HepG2 (cell line): ENCODE measurements at regions not wholly inside any gene's neighbourhood (a gene's known extent, or its start where the extent isn't known, plus 50 kb on each side); places are given as distances from the start of the nearest gene placed in this dataset.

Experiments used
- ATAC-seq: fragments of 200-7000 bp; cut with Tn5 transposase; 3 replicates; pipeline ENCODE4 v1.9.1; 2020; ENCODE audit warnings: mild to moderate bottlenecking, moderate library complexity
- BruUV-seq: library from RNA; stranded (reverse); fragments of 400-500 nt; replicated peaks from 2 replicates; lab custom pipeline; 2021; lab: Mats Ljungman, UMichigan
- CTCF ChIA-PET: fragments of 300-600 bp; formaldehyde crosslinking; extraction: SDS; loops from one replicate; lab custom pipeline; 2021; ENCODE audit warnings: low total read pairs, inconsistent platforms, low intra/inter-chr PET ratio; lab: Yijun Ruan, JAX
- POLR2A ChIA-PET: fragments of 350-600 bp; sonication (Branson Sonifier 250); formaldehyde crosslinking; loops from one replicate; lab custom pipeline; 2020; ENCODE audit warnings: antibody characterized with exemption, inconsistent platforms; lab: Yijun Ruan, JAX
- DNase-seq: peaks from one replicate; pipeline ENCODE4 v3.0.0-alpha.2; 2015; ENCODE audit warnings: low spot score
- FAIRE-seq: peaks from 3 replicates; lab custom pipeline; 2011; peaks lifted over from hg19 to GRCh38; lab: Jason Lieb, UNC
- H2AFZ ChIP-seq: one replicate; pipeline ENCODE4 v1.6.1; 2011; ENCODE audit warnings: low read length, inconsistent platforms
- H3K27ac ChIP-seq: fragments of 300-600 bp; 3 replicates; pipeline ENCODE4 v1.8.0; 2011; ENCODE audit warnings: mixed run types, mild to moderate bottlenecking, mixed read lengths, low read length, inconsistent platforms; ENCODE audit not compliant: insufficient read depth; ENCODE audit errors: extremely low read length
- H3K27me3 ChIP-seq, 2 experiments: fragments of 200-600 bp in 1 of 2; 2 replicates in 1 of 2; 3 replicates in 1 of 2; pipeline versions ENCODE4 v1.6.0 to v1.8.0; 2011; ENCODE audit warnings: low read length in 2 of 2, mild to moderate bottlenecking in 2 of 2, moderate library complexity in 2 of 2, inconsistent platforms in 1 of 2; ENCODE audit not compliant: insufficient read depth in 2 of 2, control insufficient read depth in 1 of 2
- H3K36me3 ChIP-seq, 2 experiments: fragments of 200-600 bp in 1 of 2; replicated peaks in 1 of 2; 2 replicates in 1 of 2; 3 replicates in 1 of 2; pipeline versions ENCODE4 v1.5.1 to v1.8.0; 2011; ENCODE audit warnings: low read length in 2 of 2, inconsistent platforms in 1 of 2; ENCODE audit not compliant: insufficient read depth in 2 of 2, control insufficient read depth in 1 of 2
- H3K4me1 ChIP-seq: 2 replicates; pipeline ENCODE4 v1.5.1; 2012; ENCODE audit warnings: low read length, inconsistent platforms; ENCODE audit not compliant: insufficient read depth
- H3K4me2 ChIP-seq: 2 replicates; pipeline ENCODE4 v1.6.0; 2011; ENCODE audit warnings: low read depth, low read length, inconsistent platforms
- H3K4me3 ChIP-seq, 3 experiments: fragments of 200-600 bp in 1 of 3; sonication (generic), shearing (Covaris generic) in 1 of 3; replicated peaks in 1 of 3; 2 replicates each; pipeline ENCODE4 v1.5.1; 2011 to 2016; ENCODE audit warnings: low read length in 3 of 3, inconsistent platforms in 2 of 3, low read depth in 2 of 3, mild to moderate bottlenecking in 2 of 3, control low read depth in 1 of 3, mixed read lengths in 1 of 3; ENCODE audit not compliant: insufficient read depth in 1 of 3
- H3K79me2 ChIP-seq: one replicate; pipeline ENCODE4 v1.6.1; 2011; ENCODE audit warnings: low read length, inconsistent platforms; ENCODE audit not compliant: insufficient read depth
- H3K9ac ChIP-seq: 2 replicates; pipeline ENCODE4 v1.6.0; 2011; ENCODE audit warnings: mild to moderate bottlenecking, low read depth, low read length, inconsistent platforms; ENCODE audit not compliant: insufficient read depth
- H3K9me3 ChIP-seq: 2 replicates; pipeline ENCODE4 v1.5.1; 2012; ENCODE audit warnings: mild to moderate bottlenecking, low read length
- H4K20me1 ChIP-seq: 2 replicates; pipeline ENCODE4 v1.6.0; 2011; ENCODE audit warnings: inconsistent platforms, mild to moderate bottlenecking, low read length, moderate library complexity; ENCODE audit not compliant: insufficient read depth
- ARID3A ChIP-seq: IDR thresholded peaks from 2 replicates; pipeline ENCODE4 v1.6.1; 2012; ENCODE audit warnings: low read depth, low read length, improper control_type of control experiment
- DMTF1 ChIP-seq: sonication (generic); formaldehyde crosslinking; IDR thresholded peaks from 2 replicates; pipeline ENCODE4 v1.4.0; 2020; ENCODE audit warnings: mild to moderate bottlenecking, missing genetic modification reagents
- IKZF1 ChIP-seq: fragments of 450-650 bp; IDR thresholded peaks from 2 replicates; pipeline ENCODE4 v1.7.1; 2016
- YEATS2 ChIP-seq: sonication (generic); formaldehyde crosslinking; IDR thresholded peaks from 2 replicates; pipeline ENCODE4 v1.4.0; 2020; ENCODE audit warnings: missing genetic modification reagents, borderline replicate concordance
- ZNF704 ChIP-seq: sonication (generic); formaldehyde crosslinking; IDR thresholded peaks from 2 replicates; pipeline ENCODE4 v1.8.1; 2023; ENCODE audit warnings: mild to moderate bottlenecking, inconsistent platforms, moderate library complexity, missing genetic modification reagents, borderline replicate concordance
- WGBS: methylation state at CpG from one replicate; pipeline ENCODE4 v1.1.6; 2017; ENCODE audit warnings: low lambda C conversion rate; 5-methylcytosine and 5-hydroxymethylcytosine counted together
- in situ Hi-C: cut with HindIII; loops from 2 replicates; pipeline ENCODE4 v1.10.0; 2017; ENCODE audit warnings: low pct_unique_long_range_greater_than_20kb; ENCODE audit not compliant: extremely low pct_ligation_motif_present
- intact Hi-C: fragments of 100-400 bp; cut with micrococcal nuclease; formaldehyde crosslinking; loops from one replicate; pipeline ENCODE4 v1.10.0; 2022; ENCODE audit not compliant: unreplicated experiment

DNA sequence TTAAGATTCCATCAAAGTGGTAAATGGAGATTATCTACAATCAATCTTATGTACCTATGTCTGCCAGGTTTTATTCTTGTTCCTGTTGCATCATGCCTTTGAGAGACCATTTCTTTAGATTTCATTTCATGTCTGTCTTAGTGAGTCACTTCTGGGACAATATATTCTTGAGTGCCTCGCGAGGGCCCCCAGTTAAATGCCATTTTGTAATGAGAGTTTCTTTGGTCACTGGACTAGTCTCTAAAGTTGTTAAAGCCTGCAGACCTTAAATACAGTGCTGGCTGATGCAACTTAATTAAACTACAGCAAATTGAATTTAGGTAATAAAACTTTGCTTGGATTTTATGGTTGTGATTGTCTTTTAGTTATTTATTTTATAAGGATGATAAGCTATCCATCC, 87.2 kb upstream of the PITX2 start:
- FAIRE-seq = no peak
- DNase-seq = no peak
- no peaks in the 10 kb centered on the region for H3K36me3 ChIP-seq
- no peaks in the 10 kb centered on the region for H3K27me3 ChIP-seq
- H4K20me1 ChIP-seq = no peaks in the 10 kb centered on the region
- POLR2A ChIA-PET = no interaction called here
- no peak overlapping the region for H3K9ac ChIP-seq
- intact Hi-C loops = no loop called here
- ATAC-seq = no peak
- no peak overlapping the region for H2AFZ ChIP-seq
- BruUV-seq = no TSS peak
- H3K79me2 ChIP-seq = no peaks in the 10 kb centered on the region
- H3K4me1 ChIP-seq = no peaks in the 10 kb centered on the region
- CTCF ChIA-PET = no interaction called here
- WGBS = 0% methylated on average over 2 of the region's 2 CpGs
- in situ Hi-C loops = no loop called here
- no peak overlapping the region for H3K4me2 ChIP-seq
- TF ChIP-seq DMTF1 (no peak), ZNF704 (CRISPR knock-in tag) (no peak), ARID3A (no peak), IKZF1 (no peak), YEATS2 (CRISPR knock-in tag) (no peak)
- no peak overlapping the region for H3K27ac ChIP-seq
- no peaks in the 10 kb centered on the region for H3K9me3 ChIP-seq
- H3K4me3 ChIP-seq = no peak overlapping the region
